Cardiac septum (tissue), 1 donor: ENCODE measurements at regions not wholly inside any gene's neighbourhood (a gene's known extent, or its start where the extent isn't known, plus 50 kb on each side); places are given as distances from the start of the nearest gene placed in this dataset.
"Not testable (repeated sequence)": the region's sequence is repeated elsewhere in the genome, so short reads cannot be mapped to it uniquely, and the experiment has no call there.

ENCODE experiments used
- DNase-seq: peaks from one replicate; pipeline ENCODE4 v3.0.0-alpha.2; 2020; ENCODE audit warnings: low spot score
- intact Hi-C: fragments of 100-400 bp; cut with DNase I; formaldehyde crosslinking; loops from one replicate; pipeline ENCODE4 v1.14.0; 2022
- donor health status: DM: no; HTN: no; CAD: no.

- intact Hi-C loops: no loop called here
- DNase-seq: no peak
Measured at GRCh38 chr4:23959396-23960148, 69.7 kb upstream of the PPARGC1A start.

DNA sequence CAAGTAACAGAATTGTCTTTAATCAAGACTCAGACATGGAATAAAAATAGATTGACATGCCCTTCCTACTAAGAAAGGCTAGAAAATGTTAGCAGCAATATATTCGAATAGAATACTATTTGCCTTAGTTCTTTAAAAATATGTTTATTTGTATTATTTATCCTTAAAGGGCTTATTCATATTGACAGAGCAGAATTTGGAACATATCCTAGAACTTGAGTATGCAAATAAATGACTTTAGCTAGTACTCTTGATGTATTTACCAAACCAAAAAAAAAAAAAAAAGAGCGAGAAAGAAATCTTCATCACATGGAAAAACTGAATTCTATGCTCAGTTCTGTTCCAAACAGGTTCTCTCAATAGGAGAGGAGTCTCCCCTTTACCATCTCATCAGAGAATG lies 68.9 kb upstream of the PPARGC1A start:
- intact Hi-C loops: no loop called here
- no peak for DNase-seq

DNA sequence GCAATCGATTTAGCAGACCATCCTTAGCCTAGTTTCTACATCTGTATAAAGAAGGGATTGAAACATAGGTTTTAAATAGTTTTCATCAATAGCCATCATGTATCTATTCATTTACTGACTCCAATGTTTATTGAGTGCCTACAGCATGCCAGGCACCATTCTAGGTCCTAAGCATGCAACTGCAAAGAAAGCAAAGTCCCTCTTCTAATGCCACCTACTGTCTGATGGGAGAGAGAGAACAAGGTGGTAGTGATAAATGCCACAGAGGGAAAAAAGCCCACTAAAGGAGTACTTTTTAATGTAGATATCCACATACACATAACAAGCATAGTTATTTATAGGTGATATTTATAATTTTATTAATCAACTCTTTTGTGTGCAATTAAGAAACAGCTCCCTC lies 67.6 kb upstream of the PPARGC1A start:
- intact Hi-C loops: no loop called here
- DNase-seq: no peak

- no peak for DNase-seq
- intact Hi-C loops: no loop called here
Measured at GRCh38 chr4:23956601-23957364, 66.9 kb upstream of the PPARGC1A start.

DNA sequence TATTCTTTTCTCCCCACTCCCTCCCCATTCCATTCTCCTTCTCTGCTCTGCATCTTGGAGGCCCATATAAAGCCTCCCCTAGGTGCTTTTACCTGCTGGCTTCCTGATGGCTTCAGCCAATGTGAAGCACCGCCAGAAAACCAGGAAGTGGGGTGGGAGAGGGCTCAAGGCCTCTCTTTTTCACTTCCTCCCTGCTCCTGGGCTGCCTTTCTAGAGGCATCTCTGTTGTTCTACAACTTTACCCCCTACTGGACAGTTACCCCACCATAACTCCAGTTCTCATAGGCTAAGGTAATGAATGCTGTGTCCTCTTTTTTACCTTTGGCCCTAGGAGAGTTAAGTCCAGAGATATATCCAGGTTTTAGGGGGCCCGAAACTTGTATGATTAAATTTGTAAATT lies 62.4 kb upstream of the PPARGC1A start:
- intact Hi-C loops: no loop called here
- DNase-seq: no peak

- intact Hi-C loops: no loop called here
- DNase-seq: no peak
Measured at GRCh38 chr4:23947826-23948225, 58.0 kb upstream of the PPARGC1A start.

GRCh38 chr4:23946299-23946698 lies 56.5 kb upstream of the PPARGC1A start:
- no peak for DNase-seq
- intact Hi-C loops: no loop called here

DNA sequence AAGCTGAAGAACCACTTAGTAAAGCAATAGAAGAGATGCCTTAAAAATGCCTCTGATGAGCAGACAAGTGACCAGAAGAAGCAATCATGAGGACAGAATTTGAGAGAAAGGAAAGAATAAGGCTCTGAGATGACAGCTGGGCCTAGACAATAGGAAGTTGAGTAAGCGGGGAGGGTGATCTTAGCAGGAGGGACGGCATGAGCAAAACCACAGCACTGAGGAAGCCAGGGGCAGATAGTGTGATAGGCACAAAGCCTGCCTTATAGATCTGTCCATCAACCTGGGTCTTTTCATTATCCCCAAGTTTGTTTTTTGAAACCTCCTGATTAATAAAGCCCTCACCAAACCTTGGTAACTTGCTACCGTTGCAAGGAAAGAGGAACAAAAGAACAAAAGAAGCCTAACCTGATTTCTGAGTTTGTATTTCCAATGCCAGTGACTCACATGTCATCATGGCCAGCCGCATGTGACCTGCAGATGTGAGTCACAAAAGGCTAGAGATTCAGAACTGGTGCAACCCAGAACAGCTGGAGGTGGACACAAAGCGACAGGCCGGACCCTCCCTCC lies 55.7 kb upstream of the PPARGC1A start:
- DNase-seq: no peak
- intact Hi-C loops: no loop called here

GRCh38 chr4:23944556-23944955 lies 54.7 kb upstream of the PPARGC1A start:
- DNase-seq, intact Hi-C loops: not testable (repeated sequence)

GRCh38 chr4:23943478-23943877 lies 53.6 kb upstream of the PPARGC1A start:
- DNase-seq: no peak
- intact Hi-C loops: no loop called here

- intact Hi-C loops: no loop called here
- no peak for DNase-seq
Measured at GRCh38 chr4:23942471-23942870, 52.6 kb upstream of the PPARGC1A start.
